H1 (cell line): ENCODE measurements at regions not wholly inside any gene's neighbourhood (a gene's known extent, or its start where the extent isn't known, plus 50 kb on each side); places are given as distances from the start of the nearest gene placed in this dataset.
A peak's percentile ranks its signal among the peaks of the same experiment; 100 is the strongest.

Experiments used
- CTCF ChIA-PET: fragments of 300-600 bp; sonication (Branson Sonifier 250); formaldehyde crosslinking; loops from one replicate; lab custom pipeline; 2021; ENCODE audit not compliant: partially characterized antibody; lab: Charles Lee
- POLR2A ChIA-PET: fragments of 300-600 bp; sonication (Branson Sonifier 250); formaldehyde crosslinking; loops from one replicate; lab custom pipeline; 2021; ENCODE audit warnings: inconsistent platforms; ENCODE audit not compliant: partially characterized antibody; lab: Charles Lee
- DNase-seq, 2 experiments: peaks; one replicate each; pipeline versions ENCODE4 v3.0.0 to v3.0.0-alpha.2; 2010 to 2022; ENCODE audit warnings: low spot score in 2 of 2, low read depth in 1 of 2, mixed read lengths in 1 of 2
- FAIRE-seq: peaks from 2 replicates; lab custom pipeline; 2011; peaks lifted over from hg19 to GRCh38; lab: Jason Lieb, UNC
- H2AFZ ChIP-seq: 2 replicates; pipeline ENCODE4 v1.8.1; 2012; ENCODE audit warnings: low read length, inconsistent platforms
- H2AK5ac ChIP-seq: 2 replicates; pipeline ENCODE4 v1.6.1; 2013; ENCODE audit warnings: low read depth, low read length
- H2BK120ac ChIP-seq: replicated peaks from 2 replicates; pipeline ENCODE3; 2013; ENCODE audit warnings: low read depth, low read length, inconsistent platforms
- H2BK12ac ChIP-seq: 2 replicates; pipeline ENCODE4 v1.6.1; 2013; ENCODE audit warnings: low read depth, low read length
- H2BK15ac ChIP-seq: 2 replicates; pipeline ENCODE4 v1.6.1; 2013; ENCODE audit warnings: low read length
- H2BK20ac ChIP-seq: 2 replicates; pipeline ENCODE4 v1.6.1; 2013; ENCODE audit warnings: low read length
- H2BK5ac ChIP-seq: 2 replicates; pipeline ENCODE4 v1.6.1; 2013; ENCODE audit warnings: low read depth, low read length
- H3K14ac ChIP-seq: 2 replicates; pipeline ENCODE4 v1.6.1; 2013; ENCODE audit warnings: inconsistent platforms; ENCODE audit not compliant: insufficient read length
- H3K18ac ChIP-seq: 2 replicates; pipeline ENCODE4 v1.6.1; 2013; ENCODE audit warnings: low read length; ENCODE audit errors: extremely low read depth
- H3K23ac ChIP-seq: 2 replicates; pipeline ENCODE4 v1.6.1; 2013; ENCODE audit warnings: inconsistent platforms; ENCODE audit not compliant: insufficient read length
- H3K23me2 ChIP-seq: 2 replicates; pipeline ENCODE4 v1.6.1; 2013; ENCODE audit warnings: low read depth, low read length
- H3K27ac ChIP-seq: 2 replicates; pipeline ENCODE4 v1.6.1; 2011; ENCODE audit warnings: low read depth, low read length, inconsistent platforms
- H3K27me3 ChIP-seq, 4 experiments: replicated peaks in 1 of 4; 1 replicate in 1 of 4; 2 replicates in 3 of 4; pipeline versions ENCODE4 v1.6.1 to v1.8.1; 2011 to 2013; ENCODE audit warnings: low read length in 3 of 4, mild to moderate bottlenecking in 3 of 4, inconsistent platforms in 2 of 4, mixed read lengths in 2 of 4, moderate library complexity in 1 of 4; ENCODE audit not compliant: control insufficient read depth in 3 of 4, insufficient read depth in 3 of 4; ENCODE audit errors: extremely low read depth in 1 of 4
- H3K36me3 ChIP-seq, 4 experiments: 2 replicates each; pipeline versions ENCODE4 v1.6.1 to v1.8.1; 2011 to 2013; ENCODE audit warnings: mild to moderate bottlenecking in 4 of 4, low read length in 3 of 4, moderate library complexity in 2 of 4, control low read depth in 1 of 4, inconsistent platforms in 1 of 4; ENCODE audit not compliant: insufficient read depth in 4 of 4, control insufficient read depth in 2 of 4
- H3K4ac ChIP-seq: replicated peaks from 2 replicates; pipeline ENCODE3; 2013; ENCODE audit warnings: low read length, low read depth, mixed read lengths, inconsistent platforms; ENCODE audit not compliant: insufficient read length
- H3K4me1 ChIP-seq, 4 experiments: replicated peaks in 1 of 4; 1 replicate in 1 of 4; 2 replicates in 3 of 4; pipeline versions ENCODE4 v1.6.1 to v1.8.1; 2011 to 2013; ENCODE audit warnings: low read length in 3 of 4, inconsistent platforms in 2 of 4, mixed read lengths in 1 of 4; ENCODE audit not compliant: insufficient read depth in 4 of 4, control insufficient read depth in 3 of 4
- H3K4me2 ChIP-seq, 2 experiments: 2 replicates each; pipeline versions ENCODE4 v1.6.1 to v1.8.1; 2011 to 2013; ENCODE audit warnings: low read depth in 2 of 2, low read length in 2 of 2, control low read depth in 1 of 2, inconsistent platforms in 1 of 2, mild to moderate bottlenecking in 1 of 2; ENCODE audit not compliant: insufficient read depth in 1 of 2
- H3K4me3 ChIP-seq, 4 experiments: fragments of 200-600, 300-600 bp in 1 of 4; sonication (generic), shearing (Covaris generic), sonication (Bioruptor Twin) in 1 of 4; 2 replicates each; pipeline versions ENCODE4 v1.5.1 to v1.8.1; 2011 to 2016; ENCODE audit warnings: low read length in 4 of 4, low read depth in 3 of 4, control low read depth in 2 of 4, inconsistent platforms in 2 of 4, mild to moderate bottlenecking in 2 of 4, mixed read lengths in 1 of 4, moderate library complexity in 1 of 4; ENCODE audit not compliant: insufficient read depth in 2 of 4; ENCODE audit errors: extremely low read depth in 1 of 4
- H3K56ac ChIP-seq: replicated peaks from 2 replicates; pipeline ENCODE3; 2013; ENCODE audit warnings: low read depth, mild to moderate bottlenecking, mixed read lengths, low read length, inconsistent platforms; ENCODE audit not compliant: insufficient read length
- H3K79me1 ChIP-seq: 2 replicates; pipeline ENCODE4 v1.6.1; 2013; ENCODE audit warnings: low read depth, low read length, control low read depth
- H3K79me2 ChIP-seq, 2 experiments: 2 replicates each; pipeline versions ENCODE4 v1.6.1 to v1.8.1; 2012 to 2013; ENCODE audit warnings: low read length in 2 of 2, mild to moderate bottlenecking in 2 of 2, inconsistent platforms in 1 of 2; ENCODE audit not compliant: insufficient read depth in 2 of 2, control insufficient read depth in 1 of 2
- H3K9ac ChIP-seq, 4 experiments: replicated peaks in 1 of 4; 1 replicate in 1 of 4; 2 replicates in 3 of 4; pipeline versions ENCODE4 v1.6.1 to v1.8.1; 2011 to 2013; ENCODE audit warnings: low read depth in 3 of 4, low read length in 3 of 4, control low read depth in 2 of 4, mild to moderate bottlenecking in 2 of 4, moderate library complexity in 2 of 4, inconsistent platforms in 1 of 4; ENCODE audit errors: extremely low read depth in 1 of 4
- H3K9me3 ChIP-seq, 2 experiments: 2 replicates each; pipeline versions ENCODE4 v1.6.1 to v1.8.1; 2012 to 2013; ENCODE audit warnings: mild to moderate bottlenecking in 2 of 2, moderate library complexity in 2 of 2, control low read depth in 1 of 2, inconsistent platforms in 1 of 2, low read depth in 1 of 2, low read length in 1 of 2, mixed read lengths in 1 of 2; ENCODE audit not compliant: insufficient read depth in 2 of 2
- H4K20me1 ChIP-seq, 2 experiments: replicated peaks in 1 of 2; 2 replicates each; pipeline versions ENCODE3 to v1.8.1; 2011 to 2013; ENCODE audit warnings: inconsistent platforms in 2 of 2, low read length in 2 of 2, mild to moderate bottlenecking in 1 of 2; ENCODE audit not compliant: insufficient read depth in 2 of 2, control insufficient read depth in 1 of 2
- H4K5ac ChIP-seq: 2 replicates; pipeline ENCODE4 v1.6.1; 2013; ENCODE audit warnings: low read length, low read depth, mixed read lengths, inconsistent platforms; ENCODE audit not compliant: insufficient read length
- H4K8ac ChIP-seq: 2 replicates; pipeline ENCODE4 v1.8.0; 2013; ENCODE audit warnings: mild to moderate bottlenecking, moderate library complexity, low read length, inconsistent platforms; ENCODE audit not compliant: insufficient read depth; ENCODE audit errors: extremely low read depth
- H4K91ac ChIP-seq: replicated peaks from 2 replicates; pipeline ENCODE3; 2013; ENCODE audit warnings: low read length, mixed read lengths, inconsistent platforms; ENCODE audit not compliant: insufficient read length
- BCL11A ChIP-seq, 2 experiments: IDR thresholded peaks; one replicate each; pipeline ENCODE4 v1.6.1; 2011; ENCODE audit warnings: low read depth in 2 of 2, low read length in 2 of 2, mild to moderate bottlenecking in 2 of 2
- RAD21 ChIP-seq, 2 experiments: IDR thresholded peaks in 1 of 2; conservative IDR thresholded peaks in 1 of 2; 2 replicates each; pipeline ENCODE4 v1.6.1; 2011; ENCODE audit warnings: low read depth in 2 of 2, low read length in 2 of 2, improper control_type of control experiment in 1 of 2, inconsistent platforms in 1 of 2, mild to moderate bottlenecking in 1 of 2, moderate library complexity in 1 of 2
- SIX5 ChIP-seq: IDR thresholded peaks from 2 replicates; pipeline ENCODE4 v1.6.1; 2011; ENCODE audit warnings: mild to moderate bottlenecking, low read depth, low read length
- TEAD4 ChIP-seq: IDR thresholded peaks from 2 replicates; pipeline ENCODE4 v1.6.1; 2012; ENCODE audit warnings: low read depth, low read length, inconsistent platforms, mixed read lengths
- ZNF274 ChIP-seq: IDR thresholded peaks from 2 replicates; pipeline ENCODE4 v1.7.0; 2012; ENCODE audit warnings: low read length, borderline replicate concordance; ENCODE audit errors: extremely low read depth
- WGBS, 2 experiments: shearing (Covaris generic) in 1 of 2; methylation state at CpG; one replicate each; pipeline versions ENCODE4 v1.1.6 to v1.1.7; 2013 to 2015; ENCODE audit warnings: low lambda C conversion rate in 2 of 2, mixed read lengths in 2 of 2, inconsistent platforms in 1 of 2, low coverage in 1 of 2, missing lambda C conversion rate in 1 of 2; ENCODE audit not compliant: insufficient replicate concordance in 2 of 2, insufficient coverage in 1 of 2, insufficient read length in 1 of 2; ENCODE audit errors: extremely low coverage in 1 of 2, missing lambda C conversion rate in 1 of 2; 5-methylcytosine and 5-hydroxymethylcytosine counted together

GRCh38 chr9:88221105-88221504, 82.8 kb upstream of the SPATA31C2 start:
- FAIRE-seq (no peak), DNase-seq (no peak)
- Histone ChIP-seq H3K79me1 (no peaks in the 10 kb centered on the region), H3K56ac (no peak overlapping the region), H3K4me1 (peaks cover 2 to 9% (median 3%) of the 10 kb centered on the region in 4 experiments), H3K27ac (no peak overlapping the region), H4K20me1 (no peaks in the 10 kb centered on the region), H3K27me3 (no peaks in the 10 kb centered on the region), H2BK120ac (no peak overlapping the region), H3K9ac (no peak overlapping the region), H2BK12ac (no peak overlapping the region), H2BK15ac (no peak overlapping the region), H3K4ac (no peak overlapping the region), H2BK5ac (no peak overlapping the region), H3K9me3 (no peaks in the 10 kb centered on the region), H3K23ac (no peak overlapping the region), H3K36me3 (no peaks in the 10 kb centered on the region), H2BK20ac (no peak overlapping the region), H2AK5ac (no peak overlapping the region), H4K5ac (no peak overlapping the region), H3K4me2 (no peak overlapping the region), H4K91ac (no peak overlapping the region), H3K23me2 (no peaks in the 10 kb centered on the region), H3K79me2 (no peaks in the 10 kb centered on the region), H3K4me3 (no peak overlapping the region), H4K8ac (peak overlapping the region; percentile 69), H3K14ac (no peak overlapping the region), H2AFZ (peak overlapping the region; percentile 91), H3K18ac (no peak overlapping the region)
- 64% methylated on average over 7 of the region's 7 CpGs; no CpG with 5 or more reads in 1 of the 2 experiments for WGBS, 2 experiments
- CTCF ChIA-PET, result interaction anchor here (0.5 to 0.8 kb wide), 3 partner anchors 201 to 1783 kb away, joined by 3 to 4 read pairs (median 3); no protein-coding TSS in a partner anchor
- POLR2A ChIA-PET, result no interaction called here
- TF ChIP-seq RAD21 (IDR thresholded peaks at IDR 0.05 in 1 of 2, conservative IDR thresholded peaks at IDR 0.05 in 1 of 2; ENCODE audit: low read depth in 2 of 2, low read length in 2 of 2) (no peak), SIX5 (no peak), TEAD4 (no peak), BCL11A (IDR thresholded peaks at IDR 0.05; ENCODE audit: low read depth in 2 of 2, low read length in 2 of 2) (no peak), ZNF274 (no peak)
